Hematopoietic multipotent progenitor cell treated with erythropoietin and hydrocortisone succinate and interleukin-3 and kit ligand, for 17 days (in vitro differentiated cells): ENCODE measurements at regions not wholly inside any gene's neighbourhood (a gene's known extent, or its start where the extent isn't known, plus 50 kb on each side); places are given as distances from the start of the nearest gene placed in this dataset.
"Not testable (repeated sequence)": the region's sequence is repeated elsewhere in the genome, so short reads cannot be mapped to it uniquely, and the experiment has no call there.

ENCODE experiments used
- DNase-seq: peaks from one replicate; pipeline ENCODE4 v3.0.0-alpha.2; 2015; ENCODE audit warnings: low spot score

DNA sequence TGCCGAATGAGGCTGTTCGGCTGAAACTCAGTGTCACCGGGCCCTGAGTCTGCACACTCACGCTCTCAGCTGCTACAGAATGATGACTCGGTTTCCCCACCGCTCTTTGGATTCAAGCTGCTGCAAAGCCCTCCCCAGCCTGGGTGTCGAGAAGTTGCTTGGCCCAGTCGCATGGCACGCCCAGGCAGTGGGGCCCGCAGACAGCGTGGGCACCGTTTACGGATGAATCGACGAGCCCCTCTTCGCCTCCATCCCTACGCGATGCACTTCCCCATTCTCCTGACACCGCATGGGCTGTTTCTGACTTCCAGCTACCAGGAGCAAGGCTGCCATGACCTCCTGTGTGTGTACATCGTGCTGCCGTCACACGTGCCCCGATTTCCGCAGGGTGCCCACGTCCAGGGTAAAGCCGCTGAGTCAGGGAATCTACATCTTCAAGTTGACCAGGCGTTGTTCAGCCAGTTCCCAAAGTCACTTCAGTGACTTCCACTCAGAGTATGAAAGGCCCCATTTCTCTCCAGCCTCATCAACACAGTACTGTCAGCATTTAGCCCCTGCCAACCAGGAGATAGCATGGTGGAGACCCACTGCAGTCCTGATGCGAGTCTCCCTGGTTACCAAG, 60.3 kb upstream of the GPC1 start:
- no peak for DNase-seq

DNA sequence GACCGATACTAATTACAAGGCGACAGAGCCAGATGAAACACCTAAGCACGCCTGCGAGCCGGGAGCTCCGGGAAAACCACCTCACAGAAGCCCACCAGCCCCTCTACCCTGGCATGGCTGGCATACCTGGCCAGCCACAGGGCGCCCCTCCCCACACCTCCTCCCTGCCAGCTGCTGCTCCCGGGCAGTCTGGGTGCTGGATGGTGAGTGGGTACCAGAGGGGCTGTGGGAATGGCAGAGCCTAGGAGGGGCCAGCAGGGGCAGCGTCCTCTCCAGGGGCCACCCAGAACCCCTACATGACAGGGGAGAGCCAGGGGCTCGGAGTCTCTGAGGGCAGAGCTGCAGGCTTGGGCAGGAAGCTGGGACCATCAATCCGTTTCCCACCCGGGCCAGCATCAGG, 58.7 kb upstream of the GPC1 start:
- no peak for DNase-seq

DNA sequence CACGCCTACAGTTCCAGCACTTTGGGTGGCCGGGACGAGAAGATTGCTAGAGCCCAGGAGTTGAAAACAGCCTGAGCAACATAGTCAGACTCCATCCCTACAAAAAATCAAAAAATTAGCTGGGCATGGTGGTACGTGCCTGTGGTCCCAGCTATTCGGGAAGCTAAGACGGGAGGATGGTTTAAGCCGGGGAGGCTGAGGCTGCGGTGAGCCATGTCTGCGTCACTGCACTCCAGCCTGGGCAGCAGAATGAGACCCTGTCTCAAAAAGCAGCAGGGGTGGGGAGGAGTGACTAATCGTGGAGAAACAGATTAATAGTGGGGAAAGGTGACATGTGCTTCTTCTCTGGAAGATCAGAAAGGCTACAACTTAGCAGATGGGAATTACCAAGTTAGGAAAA, 58.1 kb upstream of the GPC1 start:
- DNase-seq = no peak

DNA sequence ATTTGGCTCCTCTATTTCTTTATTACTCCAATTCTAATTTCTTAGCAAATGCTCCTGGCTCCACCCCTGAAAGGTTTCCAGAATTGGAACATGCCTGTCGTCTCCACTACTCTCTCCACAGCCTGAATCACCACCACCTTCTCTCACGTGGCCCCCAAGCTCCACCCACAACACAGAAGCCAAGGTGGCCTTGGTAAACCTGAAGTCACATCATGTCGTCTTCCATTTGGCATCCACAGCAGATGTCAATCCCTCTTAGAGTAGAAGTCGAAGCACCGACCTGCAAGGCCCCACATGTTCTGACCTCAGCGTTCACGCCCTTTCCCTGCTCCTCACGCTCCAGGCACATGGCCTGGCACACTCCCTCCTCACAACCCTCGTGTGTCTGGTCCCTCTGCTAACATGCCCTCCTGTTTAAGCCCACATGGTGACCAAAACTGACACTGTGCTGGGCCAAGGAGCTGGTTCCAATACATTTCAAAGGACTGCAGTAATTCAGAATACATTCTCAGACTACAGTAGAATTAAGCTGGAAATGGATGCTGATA, 56.3 kb upstream of the GPC1 start:
- no peak for DNase-seq

DNA sequence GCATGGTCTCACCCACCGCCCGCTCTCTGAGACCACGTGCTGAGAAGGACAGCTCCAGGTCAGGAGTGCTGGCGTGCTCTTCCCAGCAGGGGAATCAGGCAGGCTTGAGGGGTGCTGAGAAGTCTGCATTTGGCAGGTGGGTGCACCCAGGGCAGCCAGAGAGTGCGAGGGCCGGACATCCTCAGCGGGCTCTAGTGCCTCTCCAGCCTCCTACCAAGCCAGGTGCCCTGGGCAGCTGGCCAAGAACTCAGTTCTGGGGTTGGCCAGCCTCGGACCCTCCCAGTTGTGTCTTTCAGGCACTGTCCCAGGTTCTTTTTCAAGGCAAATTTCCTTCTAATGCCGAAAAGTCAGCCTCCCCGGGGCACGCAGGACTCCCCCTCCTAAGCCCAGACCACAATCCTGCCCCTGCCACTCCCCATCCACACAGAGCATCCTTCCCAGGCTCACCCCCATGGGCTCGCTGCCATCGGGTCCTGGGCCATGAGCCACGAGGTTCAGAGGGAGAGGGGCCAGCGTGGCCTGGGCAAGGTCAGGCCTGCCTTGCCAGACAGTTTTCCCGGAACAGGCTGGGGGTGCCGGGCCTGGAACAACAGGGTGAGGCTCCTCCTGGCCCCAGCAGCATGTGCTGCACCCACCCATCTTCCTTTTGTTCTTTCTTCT, 52.2 kb upstream of the GPC1 start:
- no peak for DNase-seq

DNA sequence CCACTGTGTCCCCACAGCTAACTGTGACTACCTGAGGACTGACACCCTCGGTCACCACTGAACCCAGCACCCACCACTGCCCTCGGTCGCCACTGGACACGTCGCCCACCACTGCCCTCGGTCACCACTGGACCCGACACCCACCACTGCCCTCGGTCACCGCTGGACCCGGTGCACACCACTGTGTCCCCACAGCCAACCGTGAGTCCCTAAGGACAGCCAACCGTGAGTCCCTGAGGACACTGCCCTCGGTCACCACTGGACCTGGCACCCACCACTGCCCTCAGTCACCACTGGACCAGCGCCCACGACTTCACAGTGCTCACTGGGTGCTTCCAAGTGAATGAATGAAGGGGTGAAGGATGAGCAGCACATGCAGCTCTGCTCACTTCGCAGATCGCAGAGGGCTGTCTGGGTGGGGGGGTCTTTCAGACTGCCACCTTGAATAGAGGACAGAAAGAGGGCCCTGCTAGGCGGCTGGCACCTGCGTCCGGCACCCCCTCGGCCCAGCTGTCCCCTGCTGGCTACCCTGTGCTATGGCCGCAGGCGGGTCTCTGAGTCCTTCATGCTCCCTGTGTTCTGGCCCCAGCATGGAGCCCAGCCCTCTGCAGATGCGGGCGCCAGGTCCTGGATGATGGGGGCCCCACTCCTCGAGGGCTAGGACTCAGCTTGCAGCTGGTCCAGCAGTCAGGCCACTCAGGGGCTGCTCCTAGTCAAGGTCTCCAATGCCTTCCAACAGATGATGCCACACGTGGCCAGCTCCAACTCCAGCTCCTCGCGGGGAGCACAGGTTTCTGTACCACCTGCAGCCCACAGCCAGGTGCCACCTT, 51.4 kb upstream of the GPC1 start:
- no peak for DNase-seq

DNA sequence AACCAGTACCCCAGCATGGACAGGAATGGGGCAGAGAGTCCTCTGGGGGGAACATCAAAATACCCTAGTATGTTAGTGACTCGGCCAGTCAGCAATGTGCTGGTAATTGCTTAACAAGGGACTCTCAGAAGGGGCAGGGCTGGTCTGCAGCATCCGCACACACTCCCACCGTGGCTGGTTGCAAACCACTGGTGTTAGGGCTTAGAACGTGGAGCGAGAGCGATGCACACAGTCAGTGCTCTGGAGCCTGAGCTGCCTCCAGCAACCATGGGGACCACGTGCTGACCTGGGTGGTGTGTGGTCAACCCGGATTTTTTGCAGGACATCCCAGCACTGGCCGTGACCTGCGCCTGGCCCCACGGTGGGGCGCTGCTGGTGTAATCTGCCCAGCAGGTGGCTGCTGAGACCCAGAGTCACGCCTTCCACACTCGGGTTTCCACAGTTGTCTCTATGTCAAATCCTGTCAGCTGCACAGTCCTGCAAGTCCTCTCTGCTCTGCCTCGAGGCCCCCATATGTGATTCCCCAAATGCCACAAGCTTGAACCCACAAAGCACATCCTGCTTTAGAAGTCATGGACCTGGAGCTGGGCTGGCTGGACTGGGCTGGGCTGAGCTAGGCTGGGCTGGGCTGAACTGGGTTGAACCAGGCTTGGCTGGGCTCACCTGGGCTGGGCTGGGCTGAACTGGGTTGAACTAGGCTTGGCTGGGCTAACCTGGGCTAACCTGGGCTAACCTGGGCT, 50.6 kb upstream of the GPC1 start:
- no peak for DNase-seq

DNA sequence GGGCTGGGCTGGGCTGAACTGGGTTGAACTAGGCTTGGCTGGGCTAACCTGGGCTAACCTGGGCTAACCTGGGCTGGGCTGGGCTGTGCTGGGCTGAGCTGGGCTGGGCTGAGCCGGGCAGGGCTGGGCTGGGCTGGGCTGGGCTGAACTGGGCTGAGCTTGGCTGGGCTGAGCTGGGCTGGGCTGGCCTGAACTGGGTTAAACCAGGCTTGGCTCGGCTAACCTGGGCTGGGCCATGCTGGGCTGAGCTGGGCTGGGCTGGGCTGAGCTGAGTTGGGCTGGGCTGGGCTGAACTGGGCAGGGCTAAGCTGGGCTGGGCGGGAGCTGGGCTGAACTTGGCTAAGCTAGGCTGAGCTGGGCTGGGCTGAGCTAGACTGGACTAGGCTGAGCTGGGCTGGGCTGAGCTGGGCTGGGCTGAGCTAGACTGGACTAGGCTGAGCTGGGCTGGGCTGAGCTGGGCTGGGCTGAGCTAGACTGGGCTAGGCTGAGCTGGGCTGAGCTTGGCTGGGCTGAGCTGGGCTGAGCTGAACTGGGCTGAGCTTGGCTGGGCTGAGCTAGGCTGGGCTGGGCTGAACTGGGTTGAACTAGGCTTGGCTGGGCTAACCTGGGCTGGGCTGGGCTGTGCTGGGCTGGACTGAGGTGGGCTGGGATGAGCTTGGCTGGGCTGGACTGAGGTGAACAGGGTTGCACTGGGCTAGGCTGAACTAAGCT, 49.9 kb upstream of the GPC1 start:
- DNase-seq = not testable (repeated sequence)
